HG03045 (cell line): ENCODE measurements at regions not wholly inside any gene's neighbourhood (a gene's known extent, or its start where the extent isn't known, plus 50 kb on each side); places are given as distances from the start of the nearest gene placed in this dataset.
"Not testable (repeated sequence)": the region's sequence is repeated elsewhere in the genome, so short reads cannot be mapped to it uniquely, and the experiment has no call there.

Source experiments
- ATAC-seq: cut with Tn5 transposase; IDR thresholded peaks from one replicate; pipeline ENCODE4 v1.9.1; 2021; ENCODE audit warnings: mild to moderate bottlenecking, moderate library complexity; ENCODE audit not compliant: unreplicated experiment

- no peak for ATAC-seq
Measured at GRCh38 chr6:111925296-111925695, 52.0 kb upstream of the FYN start.

DNA sequence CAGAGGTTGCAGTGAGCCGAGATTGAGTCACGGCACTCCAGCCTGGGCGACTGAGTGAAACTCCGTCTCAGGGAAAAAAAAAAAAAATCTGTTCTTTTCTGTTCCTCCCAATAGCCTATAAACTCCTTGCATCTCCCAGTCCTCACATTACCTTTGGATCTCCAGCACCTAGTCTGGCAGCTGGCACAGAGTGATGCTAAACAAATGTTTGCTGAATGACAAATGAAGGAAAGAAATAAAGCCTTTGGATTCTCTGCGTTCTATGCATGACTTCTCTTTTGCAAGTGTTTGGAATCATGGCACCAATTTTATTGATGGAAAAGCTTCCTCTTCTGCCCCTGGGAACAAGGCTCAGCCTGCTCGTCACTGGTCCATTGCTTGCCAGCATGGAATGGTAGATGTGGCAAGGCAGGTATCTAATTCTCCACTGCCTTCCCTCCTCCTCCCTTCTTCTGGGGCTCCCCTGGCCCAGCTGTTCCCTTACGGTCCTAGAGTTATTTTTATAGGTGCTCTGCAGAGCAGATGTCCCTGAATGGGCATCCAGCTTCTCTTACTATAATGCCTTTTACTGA lies 53.6 kb upstream of the FYN start:
- no peak for ATAC-seq

DNA sequence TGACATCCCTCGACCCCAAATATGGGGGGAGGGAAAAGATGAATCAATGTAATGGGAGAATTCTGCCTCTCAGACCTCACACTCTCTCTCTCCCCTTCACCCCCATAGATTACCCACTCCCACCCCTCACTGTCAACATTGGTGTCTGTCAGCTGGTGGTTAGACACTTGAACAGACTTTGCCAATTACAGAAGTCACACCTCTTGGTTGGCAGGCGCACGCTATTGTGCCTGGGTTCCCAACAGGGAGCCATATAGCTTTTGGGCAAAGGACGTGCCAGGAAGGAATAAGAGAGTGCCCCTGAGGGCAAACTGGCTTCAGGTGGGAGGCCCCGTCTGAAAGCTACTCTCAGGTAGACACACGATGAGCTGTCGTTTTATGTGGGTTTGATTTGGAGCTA lies 54.1 kb upstream of the FYN start:
- no peak for ATAC-seq

DNA sequence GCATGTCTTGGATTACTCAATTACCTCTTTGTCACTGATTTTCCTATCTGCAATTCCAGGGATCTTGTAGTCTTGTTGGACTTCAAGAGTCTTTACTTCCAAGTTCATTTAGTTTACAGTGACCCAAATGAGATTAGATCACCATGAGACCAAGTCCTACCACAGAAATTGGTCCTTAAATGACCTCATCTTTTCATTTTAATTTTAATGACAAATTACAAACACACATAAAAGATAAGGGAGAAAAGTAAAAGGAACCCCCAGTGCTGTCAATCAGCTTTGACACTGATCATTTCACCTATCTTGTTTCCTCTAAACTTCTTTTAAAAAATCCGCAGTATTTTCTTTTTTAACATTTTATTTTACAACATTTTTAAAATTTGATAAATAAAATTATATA lies 54.9 kb upstream of the FYN start:
- ATAC-seq, result no peak

DNA sequence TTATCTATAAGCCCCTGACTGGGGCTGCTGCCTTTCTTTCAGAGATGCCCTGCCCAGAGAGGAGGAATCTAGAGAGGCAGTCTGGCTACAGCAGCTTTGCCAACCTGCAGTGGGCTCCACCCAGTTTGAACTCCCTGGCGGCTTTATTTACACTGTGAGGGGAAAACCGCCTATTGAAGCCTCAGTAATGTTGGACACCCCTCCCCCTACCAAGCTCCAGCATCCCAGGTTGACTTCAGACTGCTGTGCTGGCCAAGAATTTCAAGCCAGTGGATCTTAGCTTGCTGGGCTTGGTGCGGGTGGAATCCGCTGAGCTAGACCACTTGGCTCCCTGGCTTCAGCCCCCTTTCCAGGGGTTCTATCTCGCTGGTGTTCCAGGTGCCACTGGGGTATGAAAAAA lies 61.4 kb upstream of the FYN start:
- not testable (repeated sequence) for ATAC-seq

GRCh38 chr6:111936718-111937117 lies 63.5 kb upstream of the FYN start:
- ATAC-seq, result no peak

DNA sequence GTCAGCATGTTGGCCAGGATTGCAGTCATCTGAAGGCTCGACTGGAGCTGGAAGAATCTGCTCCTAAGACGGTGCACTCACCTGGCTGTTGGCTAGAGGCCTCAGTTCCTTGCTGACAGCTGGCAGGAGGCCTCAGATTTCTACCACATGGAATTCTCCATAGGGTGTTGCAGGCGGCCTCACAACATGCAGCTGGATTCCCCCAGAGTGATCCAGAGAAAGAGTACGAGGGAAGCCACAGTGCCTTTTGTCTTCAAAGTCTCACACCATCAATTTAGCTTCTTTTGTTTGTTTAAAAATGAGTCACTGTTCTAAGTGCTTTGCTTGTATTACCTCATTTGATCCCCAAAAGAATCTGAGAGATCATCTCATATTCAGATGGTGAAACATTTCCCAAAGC lies 65.5 kb upstream of the FYN start:
- ATAC-seq, result no peak

DNA sequence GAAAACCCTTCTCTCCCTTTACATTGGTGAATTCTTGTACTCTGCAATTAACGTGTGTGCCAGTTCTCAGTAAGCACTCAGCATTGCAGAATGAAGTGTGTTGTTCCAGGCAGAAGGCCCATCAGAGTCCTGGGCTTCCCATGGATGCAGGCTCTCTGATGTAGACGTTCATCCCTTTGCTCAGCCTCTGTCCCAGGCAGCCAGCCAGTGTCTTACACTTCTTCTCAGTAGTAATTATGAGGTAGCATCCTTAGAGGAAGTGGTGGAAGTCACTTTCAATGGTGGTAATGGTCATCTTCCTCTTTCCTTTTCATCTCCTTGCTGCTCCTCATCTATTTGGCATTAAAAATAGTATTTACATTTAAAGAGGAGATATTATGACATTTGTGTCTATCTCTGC lies 66.7 kb upstream of the FYN start:
- no peak for ATAC-seq

DNA sequence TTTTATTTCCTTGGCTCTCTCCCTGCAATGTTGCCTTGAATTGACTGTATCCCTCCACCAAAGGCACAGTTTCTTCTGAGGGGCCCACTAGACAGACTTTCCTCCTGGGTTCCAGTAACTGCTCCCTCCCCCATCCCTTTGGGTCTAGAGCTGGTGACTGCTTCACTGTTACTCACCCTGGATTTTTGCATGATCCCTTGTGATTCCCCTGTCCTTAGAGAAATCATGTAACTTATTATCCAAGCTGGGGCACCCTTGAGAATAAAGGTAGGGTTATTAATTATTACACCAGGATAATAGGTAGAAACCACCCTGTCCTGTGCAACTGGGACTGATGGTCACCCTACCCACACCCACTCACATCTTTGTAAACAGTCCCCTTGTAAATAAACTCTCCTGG lies 67.5 kb upstream of the FYN start:
- no peak for ATAC-seq

GRCh38 chr6:111941686-111942330 lies 68.6 kb upstream of the FYN start:
- ATAC-seq, result no peak

- no peak for ATAC-seq
Measured at GRCh38 chr6:111942561-111942960, 69.3 kb upstream of the FYN start.

- no peak for ATAC-seq
Measured at GRCh38 chr6:111943266-111943665, 70.0 kb upstream of the FYN start.

GRCh38 chr6:111943726-111944125 lies 70.5 kb upstream of the FYN start:
- ATAC-seq, result no peak

DNA sequence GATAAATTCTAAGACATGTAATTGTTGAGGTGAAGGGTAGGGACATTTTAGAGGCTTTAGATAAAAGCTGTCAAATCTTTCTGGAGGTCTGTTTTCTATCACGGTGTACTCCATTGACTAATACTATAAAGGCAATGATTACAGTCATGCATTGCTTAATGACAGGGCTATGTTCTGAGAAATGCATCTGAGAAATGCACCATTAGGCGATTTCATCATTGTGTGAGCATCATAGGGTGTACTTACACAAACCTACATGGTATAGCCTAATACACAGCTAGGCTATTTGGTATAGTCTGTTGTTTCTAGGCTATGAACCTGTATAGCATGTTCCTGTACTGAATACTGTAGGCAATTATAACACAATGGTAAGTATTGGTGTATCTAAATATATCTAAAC lies 71.3 kb upstream of the FYN start:
- no peak for ATAC-seq

DNA sequence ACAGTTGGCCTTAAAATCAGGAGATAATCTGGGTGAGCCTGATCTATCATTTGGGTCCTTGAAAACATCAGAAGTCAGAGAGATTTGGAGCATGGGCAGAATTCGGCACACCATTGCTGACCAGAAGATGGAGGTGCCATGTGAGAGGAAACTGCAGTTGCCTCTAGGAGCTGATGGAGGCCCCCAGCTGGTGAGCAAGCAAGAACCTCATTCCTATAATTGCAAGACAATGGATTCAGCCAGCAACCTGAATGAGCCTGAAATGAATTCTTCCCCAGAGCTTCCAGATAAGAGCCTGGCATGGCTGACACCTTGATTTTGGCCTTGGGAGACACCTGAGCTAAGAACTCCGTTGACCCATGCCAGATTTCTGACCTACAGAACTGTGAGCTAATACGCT lies 76.3 kb upstream of the FYN start:
- ATAC-seq, result no peak

DNA sequence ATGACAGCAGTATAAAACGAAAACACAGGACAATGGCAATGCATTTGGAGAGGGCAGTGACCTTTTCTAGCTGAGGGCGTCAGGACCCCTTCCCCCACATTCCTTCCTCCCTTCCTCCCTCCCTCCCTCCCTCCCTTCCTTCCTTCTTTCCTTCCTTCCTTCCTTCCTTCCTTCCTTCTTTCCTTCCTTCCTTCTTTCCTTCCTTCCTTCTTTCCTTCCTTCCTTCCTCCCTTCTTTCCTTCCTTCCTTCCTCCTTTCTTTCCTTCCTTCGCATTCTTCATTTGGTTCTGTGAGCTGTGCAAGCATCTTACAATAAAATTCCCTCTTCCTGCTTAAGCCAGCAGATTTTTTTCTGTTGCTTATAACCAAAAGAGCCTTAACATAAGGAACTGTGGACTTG lies 76.7 kb upstream of the FYN start:
- not testable (repeated sequence) for ATAC-seq

DNA sequence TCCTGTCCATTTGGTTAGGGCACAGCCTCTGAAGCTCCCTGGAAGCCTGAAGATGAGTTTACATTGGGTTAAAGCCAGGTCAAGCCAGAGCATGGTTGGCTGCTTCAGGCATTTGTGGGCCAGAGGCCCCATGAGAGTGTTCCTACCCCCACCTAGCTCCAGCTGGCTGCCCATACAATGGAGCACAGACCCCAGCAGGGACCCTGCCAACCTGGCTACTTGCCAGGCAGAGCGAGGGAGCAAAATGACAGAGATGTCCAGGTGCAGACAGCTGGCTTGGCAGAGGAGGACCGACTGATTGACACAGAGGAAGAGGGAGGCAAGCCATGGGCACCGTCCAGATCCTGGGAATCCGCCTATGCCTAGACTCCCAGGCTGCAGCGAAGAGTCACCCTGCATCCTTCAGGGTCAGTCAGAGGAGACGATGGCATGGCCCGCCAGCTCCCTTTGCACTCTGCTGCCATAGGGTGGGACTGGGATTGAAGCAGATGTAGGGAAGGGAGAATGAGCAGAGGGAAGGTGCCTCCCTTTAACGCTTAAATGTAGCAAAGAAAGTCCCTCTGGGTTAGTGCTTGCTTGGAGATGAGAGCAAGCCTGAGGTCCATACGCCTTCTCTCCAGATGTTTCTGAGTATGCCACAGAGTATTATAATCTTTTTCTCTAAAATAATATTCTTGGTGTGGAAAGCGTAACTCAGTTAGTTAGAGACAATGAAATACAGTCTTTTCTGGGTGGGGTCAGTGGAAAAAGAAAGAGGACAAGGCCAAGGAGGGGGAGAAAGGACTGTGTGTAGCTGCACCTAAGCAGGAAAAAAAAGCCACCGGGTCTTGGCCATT lies 77.6 kb upstream of the FYN start:
- no peak for ATAC-seq

GRCh38 chr6:111951497-111952085 lies 78.3 kb upstream of the FYN start:
- no peak for ATAC-seq

DNA sequence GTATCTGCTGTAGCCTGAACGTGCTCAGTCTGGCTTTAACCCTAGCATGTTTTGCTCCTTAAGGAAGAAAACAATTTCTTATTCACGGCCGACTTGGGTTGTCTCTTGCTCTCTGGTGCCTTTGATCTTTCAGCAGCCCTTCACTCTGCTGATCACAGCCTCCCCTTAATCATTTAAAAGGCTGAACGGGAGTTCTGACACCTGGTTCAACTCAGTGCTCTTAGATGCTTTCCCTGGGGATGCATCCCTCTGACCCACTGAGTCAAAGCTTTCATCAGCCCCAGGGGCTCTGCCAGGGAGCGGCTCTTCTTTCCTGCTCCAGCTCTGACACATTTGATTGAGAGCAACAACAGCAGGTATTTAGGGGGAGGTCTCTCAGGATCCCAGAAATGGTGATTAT lies 79.0 kb upstream of the FYN start:
- no peak for ATAC-seq

DNA sequence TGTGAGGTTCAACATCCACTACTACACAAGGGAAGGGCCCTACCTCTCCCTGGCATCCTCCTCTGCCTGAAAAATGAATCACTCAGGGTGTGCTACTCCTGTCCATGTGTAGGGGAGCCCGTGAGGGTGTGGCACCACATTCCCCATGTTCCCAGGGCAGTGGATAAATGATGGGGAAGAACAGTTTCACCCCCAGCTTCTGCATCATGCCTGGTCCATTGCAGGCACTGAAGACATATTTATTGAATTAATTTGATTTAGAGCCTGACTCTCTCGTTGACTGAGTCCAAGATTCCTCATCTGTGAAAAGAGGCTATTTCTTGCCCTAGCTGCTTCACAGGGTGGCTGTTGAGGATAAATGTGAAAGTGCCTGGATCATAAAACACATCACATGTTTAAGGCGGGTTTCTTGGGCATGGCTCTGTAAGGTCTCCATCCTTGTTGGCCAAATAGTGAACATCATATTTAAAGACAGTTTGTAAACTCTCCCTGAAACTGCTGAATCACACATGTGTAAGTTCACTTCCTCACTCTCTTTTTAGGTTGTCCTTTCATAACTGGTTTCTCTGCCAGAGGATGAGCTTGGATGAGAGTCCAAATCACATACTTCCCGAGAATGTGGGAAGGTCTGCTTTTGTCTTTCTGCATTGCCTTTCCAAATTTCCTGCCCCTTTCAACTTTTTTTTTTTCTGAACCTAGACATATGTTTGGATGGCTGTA lies 79.7 kb upstream of the FYN start:
- ATAC-seq, result no peak

DNA sequence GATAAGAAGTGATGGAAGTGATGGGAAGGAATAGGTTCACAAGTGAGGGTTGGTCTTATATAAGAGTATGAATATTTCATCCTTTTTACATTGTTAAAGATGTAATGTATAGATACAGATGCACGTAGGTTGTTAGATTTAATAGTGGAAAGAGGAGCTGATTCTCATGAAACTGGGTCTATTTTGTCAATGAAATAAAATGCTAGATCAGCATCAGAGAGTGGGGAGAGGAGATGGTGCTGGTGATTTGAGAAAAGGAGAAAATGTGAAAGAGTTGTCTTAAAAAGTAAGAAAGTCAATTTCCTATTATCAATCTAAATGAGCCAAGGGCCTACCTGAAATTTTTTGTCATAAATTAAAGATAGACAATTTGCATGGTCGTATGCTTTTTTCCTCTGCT lies 82.8 kb upstream of the FYN start:
- no peak for ATAC-seq
